Chondrocyte (in vitro differentiated cells): ENCODE measurements at regions not wholly inside any gene's neighbourhood (a gene's known extent, or its start where the extent isn't known, plus 50 kb on each side); places are given as distances from the start of the nearest gene placed in this dataset.
"Not testable (repeated sequence)": the region's sequence is repeated elsewhere in the genome, so short reads cannot be mapped to it uniquely, and the experiment has no call there.

Experiments used
- DNase-seq: peaks from one replicate; pipeline ENCODE4 v3.0.0; 2021; ENCODE audit warnings: mixed read lengths, low spot score
- H3K27ac Mint-ChIP-seq: one replicate; pipeline ENCODE4 v1.8.0; 2021; ENCODE audit warnings: mild to moderate bottlenecking, moderate library complexity, mixed read lengths; ENCODE audit not compliant: unreplicated experiment
- H3K27me3 Mint-ChIP-seq: 2 replicates; pipeline ENCODE4 v1.8.0; 2021; ENCODE audit warnings: low read depth, mixed read lengths
- H3K36me3 Mint-ChIP-seq: 2 replicates; pipeline ENCODE4 v1.8.0; 2021; ENCODE audit warnings: low read depth, mixed read lengths
- H3K4me1 Mint-ChIP-seq: 2 replicates; pipeline ENCODE4 v1.8.0; 2021; ENCODE audit warnings: low read depth, mild to moderate bottlenecking, mixed read lengths
- H3K4me3 Mint-ChIP-seq: one replicate; pipeline ENCODE4 v1.8.0; 2021; ENCODE audit warnings: mild to moderate bottlenecking, moderate library complexity, mixed read lengths; ENCODE audit not compliant: unreplicated experiment
- H3K9me3 Mint-ChIP-seq: 2 replicates; pipeline ENCODE4 v1.8.0; 2021; ENCODE audit warnings: low read depth, mixed read lengths

- H3K9me3 Mint-ChIP-seq, H3K36me3 Mint-ChIP-seq, DNase-seq, H3K4me1 Mint-ChIP-seq, H3K27ac Mint-ChIP-seq, H3K4me3 Mint-ChIP-seq, H3K27me3 Mint-ChIP-seq: not testable (repeated sequence)
Measured at GRCh38 chr12:131659976-131660375, 50.9 kb upstream of the SFSWAP start.

- not testable (repeated sequence) for H3K4me3 Mint-ChIP-seq, H3K27me3 Mint-ChIP-seq, H3K27ac Mint-ChIP-seq, H3K36me3 Mint-ChIP-seq, H3K9me3 Mint-ChIP-seq, H3K4me1 Mint-ChIP-seq, DNase-seq
Measured at GRCh38 chr12:131660401-131660800, 50.5 kb upstream of the SFSWAP start.
